Astrocyte (in vitro differentiated cells and primary cell): ENCODE measurements at regions not wholly inside any gene's neighbourhood (a gene's known extent, or its start where the extent isn't known, plus 50 kb on each side); places are given as distances from the start of the nearest gene placed in this dataset.

Source experiments
- EZH2 ChIP-seq: IDR thresholded peaks from 2 replicates; pipeline ENCODE4 v1.6.1; 2012; ENCODE audit warnings: mild to moderate bottlenecking, low read length, inconsistent platforms; ENCODE audit not compliant: insufficient read depth
- TF ChIP-seq, protein P1 (sequence below): IDR thresholded peaks from 2 replicates; pipeline ENCODE4 v1.5.1; 2011; ENCODE audit warnings: low read depth, mild to moderate bottlenecking, inconsistent platforms, low read length, moderate library complexity; ENCODE audit not compliant: insufficient read depth

DNA sequence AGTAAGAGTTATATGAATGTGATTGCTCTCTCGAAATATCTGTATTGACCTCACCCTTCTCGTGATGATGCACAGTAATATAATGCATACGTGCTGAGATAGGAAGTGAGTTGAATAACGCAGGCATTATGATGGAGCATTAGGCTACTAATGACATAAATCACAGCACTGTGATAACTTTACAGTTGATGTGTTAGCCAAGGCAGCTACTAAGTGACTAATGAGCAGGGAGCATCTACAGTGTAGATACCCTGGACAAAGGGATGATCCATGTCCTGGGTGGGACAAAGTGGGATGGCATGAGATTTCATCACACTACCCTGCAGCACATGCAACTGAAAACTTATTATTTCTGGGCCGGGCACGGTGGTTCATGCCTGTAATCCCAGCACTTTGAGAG lies 68.4 kb downstream of the HDGFL1 start:
- TF ChIP-seq, protein P1, sequence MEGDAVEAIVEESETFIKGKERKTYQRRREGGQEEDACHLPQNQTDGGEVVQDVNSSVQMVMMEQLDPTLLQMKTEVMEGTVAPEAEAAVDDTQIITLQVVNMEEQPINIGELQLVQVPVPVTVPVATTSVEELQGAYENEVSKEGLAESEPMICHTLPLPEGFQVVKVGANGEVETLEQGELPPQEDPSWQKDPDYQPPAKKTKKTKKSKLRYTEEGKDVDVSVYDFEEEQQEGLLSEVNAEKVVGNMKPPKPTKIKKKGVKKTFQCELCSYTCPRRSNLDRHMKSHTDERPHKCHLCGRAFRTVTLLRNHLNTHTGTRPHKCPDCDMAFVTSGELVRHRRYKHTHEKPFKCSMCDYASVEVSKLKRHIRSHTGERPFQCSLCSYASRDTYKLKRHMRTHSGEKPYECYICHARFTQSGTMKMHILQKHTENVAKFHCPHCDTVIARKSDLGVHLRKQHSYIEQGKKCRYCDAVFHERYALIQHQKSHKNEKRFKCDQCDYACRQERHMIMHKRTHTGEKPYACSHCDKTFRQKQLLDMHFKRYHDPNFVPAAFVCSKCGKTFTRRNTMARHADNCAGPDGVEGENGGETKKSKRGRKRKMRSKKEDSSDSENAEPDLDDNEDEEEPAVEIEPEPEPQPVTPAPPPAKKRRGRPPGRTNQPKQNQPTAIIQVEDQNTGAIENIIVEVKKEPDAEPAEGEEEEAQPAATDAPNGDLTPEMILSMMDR: no peak
- TF ChIP-seq EZH2: no peak
